HS-5 (cell line): ENCODE measurements at regions not wholly inside any gene's neighbourhood (a gene's known extent, or its start where the extent isn't known, plus 50 kb on each side); places are given as distances from the start of the nearest gene placed in this dataset.

Experiments used
- DNase-seq: peaks from one replicate; pipeline ENCODE4 v3.0.0-alpha.2; 2012; ENCODE audit warnings: low read depth

DNA sequence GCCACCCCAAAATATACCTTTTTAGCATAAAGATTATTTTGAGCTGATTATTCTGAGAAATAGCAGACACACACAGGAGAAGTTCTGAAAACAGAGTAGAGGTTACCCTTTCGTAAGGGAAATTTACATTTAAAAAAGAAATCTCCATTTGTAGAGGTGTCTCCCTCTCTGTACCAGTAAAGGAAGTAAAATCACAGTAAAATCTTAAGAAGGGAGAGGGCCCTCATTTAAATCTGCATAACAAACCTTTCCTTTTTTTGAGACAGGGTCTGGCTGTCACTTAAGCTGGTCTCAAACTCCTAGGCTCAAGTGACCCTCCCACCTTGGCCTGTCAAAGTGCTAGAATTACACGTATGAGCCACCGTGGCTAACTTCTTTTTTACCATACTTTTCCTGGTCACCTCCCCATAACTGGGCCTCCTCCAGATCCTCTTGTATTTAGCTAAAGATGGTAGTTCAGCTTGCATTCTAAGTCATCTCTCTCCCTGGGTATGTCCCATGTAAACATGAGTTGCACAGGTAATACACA is 92.2 kb upstream of the INTU start:
- DNase-seq = no peak

DNA sequence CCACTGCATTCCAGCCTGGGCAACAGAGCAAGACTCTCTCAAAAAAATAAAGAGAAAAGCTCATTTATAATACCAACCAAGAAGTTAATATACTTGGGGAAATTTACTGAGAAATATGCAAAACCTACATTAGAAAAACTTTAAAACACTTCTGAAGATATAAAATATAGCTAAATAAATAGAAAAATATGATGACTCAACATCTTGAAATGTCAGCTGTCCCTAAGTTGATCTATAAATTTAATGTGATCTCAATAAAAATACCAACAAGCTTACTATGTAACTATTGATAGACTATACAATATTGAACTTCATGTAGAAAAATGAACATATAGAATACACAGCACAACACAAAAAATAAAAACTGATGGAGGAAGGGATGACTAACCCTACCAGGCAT is 87.5 kb upstream of the INTU start:
- no peak for DNase-seq

DNA sequence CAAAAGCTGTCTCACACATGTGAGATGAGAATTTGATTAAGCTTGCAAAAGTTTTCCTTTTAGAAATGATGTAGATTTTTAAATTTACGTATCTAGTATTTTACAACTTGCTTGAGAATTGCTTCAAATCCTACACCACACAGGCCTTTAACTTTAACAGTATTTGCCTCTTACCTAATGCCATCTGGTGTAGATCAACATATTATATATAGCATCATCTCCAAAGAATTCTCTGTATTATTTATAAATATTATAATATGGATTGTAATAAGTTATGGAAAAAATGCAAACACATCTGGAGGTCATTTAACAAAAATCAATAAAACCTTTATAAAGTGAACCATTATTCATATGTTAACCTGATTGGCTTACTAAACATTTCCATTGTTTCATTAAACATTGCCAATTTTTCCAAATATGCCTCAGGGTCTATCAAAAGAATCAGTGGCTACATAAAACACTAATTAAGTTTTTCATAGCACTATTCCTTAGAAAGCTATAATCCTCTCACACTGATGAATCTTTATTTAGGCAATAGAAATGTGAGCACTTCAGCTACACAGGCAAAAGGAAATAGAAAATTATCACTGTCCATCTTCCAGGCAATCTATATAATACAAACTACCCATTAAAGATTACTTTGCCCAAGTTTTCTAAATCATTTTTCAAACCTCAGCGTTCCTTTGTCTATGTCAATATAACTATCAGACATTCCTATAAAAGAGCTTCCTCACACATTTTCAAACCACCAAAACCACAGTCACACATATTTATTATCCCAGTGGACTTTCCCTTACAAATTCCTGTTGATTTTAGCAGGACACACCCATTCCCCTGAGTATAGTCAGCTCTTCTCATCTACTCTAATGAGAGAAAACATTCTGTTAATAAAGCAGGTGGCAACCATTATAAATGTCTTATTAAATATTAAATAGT is 83.5 kb upstream of the INTU start:
- peak; percentile 5 for DNase-seq

DNA sequence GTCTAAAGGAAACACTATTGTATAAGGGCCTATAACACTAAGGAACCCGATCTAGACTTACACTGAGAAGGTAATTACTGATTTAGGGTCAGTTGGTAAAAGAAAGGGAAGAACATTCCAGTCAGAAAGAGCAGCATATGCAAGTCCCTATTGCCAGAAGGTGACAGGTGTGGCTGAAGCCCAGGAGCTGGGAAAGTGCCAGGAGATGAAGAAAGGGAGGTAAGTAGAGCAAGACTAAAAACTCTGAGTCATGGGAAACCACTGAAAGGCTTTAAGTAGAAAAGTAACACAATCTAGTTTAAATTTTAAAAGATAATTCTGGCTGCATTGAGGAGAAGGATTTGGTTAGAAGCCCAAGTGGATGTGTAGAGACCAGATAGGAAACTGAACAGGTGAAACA is 77.7 kb upstream of the INTU start:
- no peak for DNase-seq

DNA sequence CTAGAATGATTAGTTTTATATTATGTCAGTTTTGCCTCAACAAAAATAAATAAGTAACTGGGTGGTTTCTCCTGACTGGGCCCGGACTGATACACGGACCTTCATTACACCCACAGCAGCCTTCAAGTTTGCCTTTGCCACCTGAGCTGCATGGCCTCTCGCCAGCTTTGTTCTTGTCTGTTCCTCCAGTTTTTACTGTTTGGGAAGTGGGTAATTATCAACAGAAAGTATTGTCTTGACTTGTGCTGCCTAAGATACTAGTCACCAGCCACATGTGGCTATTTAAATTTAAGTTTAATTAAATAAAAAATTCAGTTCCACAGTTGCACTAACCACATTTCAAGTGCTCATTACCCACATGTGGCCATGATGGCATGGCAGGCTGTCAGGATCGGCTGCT is 74.7 kb upstream of the INTU start:
- DNase-seq = no peak

DNA sequence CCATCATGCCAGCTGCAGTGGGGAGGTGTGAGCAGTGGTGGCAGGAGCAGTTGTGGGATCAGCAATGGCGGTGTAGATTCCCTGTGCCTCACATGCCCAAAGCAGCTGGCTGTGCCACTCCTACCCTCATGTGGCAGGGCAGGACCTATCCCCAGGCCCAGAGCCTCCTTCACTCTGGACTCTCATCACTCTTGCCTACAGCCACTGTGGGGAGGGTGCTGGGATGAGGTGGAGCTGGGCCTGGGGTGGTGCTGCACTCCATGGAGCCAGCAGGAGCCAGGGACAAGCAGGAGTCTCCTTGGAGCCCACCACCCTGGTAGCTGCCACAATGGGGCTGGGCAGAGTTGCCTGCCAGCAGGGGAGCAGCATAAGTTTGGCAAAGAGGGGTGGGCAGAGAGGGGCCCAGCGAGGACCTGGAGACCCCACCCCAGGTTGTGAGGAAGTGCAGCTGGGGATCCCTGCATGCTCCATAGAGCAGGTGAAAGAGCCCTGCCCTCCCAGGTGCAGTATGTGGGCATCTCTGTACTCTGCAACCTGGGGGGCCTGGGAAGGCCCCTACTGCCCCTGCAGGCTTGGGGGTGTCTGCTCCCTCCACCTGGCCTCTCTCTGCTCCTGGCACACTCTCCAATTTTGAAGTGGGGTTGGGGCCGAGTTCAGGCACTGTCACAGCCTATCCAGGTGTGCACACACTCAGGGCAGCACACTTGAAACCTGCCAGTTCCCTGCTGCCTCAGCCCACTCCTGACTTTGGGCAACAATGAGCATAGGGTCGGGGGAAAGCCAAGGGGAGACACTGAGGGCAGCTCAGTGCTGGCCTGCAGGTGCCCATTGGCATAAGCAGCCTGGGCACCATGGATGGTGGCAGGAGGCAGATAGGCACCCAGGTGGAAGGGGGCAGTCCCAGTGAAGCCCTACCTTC is 74.0 kb upstream of the INTU start:
- DNase-seq = no peak

DNA sequence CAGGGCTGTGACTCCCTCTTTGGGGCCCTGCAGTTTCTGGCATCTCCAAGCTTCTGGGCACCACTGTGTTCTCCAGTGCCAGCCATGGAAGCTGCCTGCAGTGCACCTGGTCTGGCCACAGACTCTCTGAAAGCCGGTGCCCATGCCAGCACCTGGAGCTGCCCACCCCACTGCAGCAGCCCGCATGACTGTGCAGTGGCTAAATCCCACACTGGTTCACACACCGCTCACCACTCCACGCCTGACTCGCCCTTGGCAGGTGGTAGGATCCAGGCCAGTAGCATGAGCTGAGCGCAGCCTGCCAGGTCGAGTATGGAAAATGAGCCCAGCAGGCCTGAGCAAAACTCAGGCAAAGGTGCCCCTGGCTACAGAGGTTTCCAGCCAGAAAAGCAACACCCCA is 72.8 kb upstream of the INTU start:
- no peak for DNase-seq

DNA sequence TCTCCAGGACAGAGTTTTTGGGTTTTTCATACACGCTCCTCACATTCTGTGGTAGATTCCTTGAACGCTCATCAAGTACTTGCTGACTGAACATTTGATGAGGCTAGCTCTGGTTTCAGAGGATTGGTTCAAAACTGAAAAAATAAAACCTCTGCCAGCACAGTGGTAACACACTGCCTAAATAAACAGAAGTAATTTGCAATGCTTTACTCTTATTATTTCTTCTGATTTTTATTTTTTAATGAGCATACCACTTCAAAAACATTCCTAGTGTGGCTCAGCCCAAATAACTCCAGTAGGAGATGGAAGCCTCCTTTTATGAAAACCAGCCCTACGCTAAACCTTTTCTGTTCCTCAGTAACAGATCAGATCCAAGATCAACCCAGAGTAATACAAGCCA is 72.0 kb upstream of the INTU start:
- DNase-seq = no peak

DNA sequence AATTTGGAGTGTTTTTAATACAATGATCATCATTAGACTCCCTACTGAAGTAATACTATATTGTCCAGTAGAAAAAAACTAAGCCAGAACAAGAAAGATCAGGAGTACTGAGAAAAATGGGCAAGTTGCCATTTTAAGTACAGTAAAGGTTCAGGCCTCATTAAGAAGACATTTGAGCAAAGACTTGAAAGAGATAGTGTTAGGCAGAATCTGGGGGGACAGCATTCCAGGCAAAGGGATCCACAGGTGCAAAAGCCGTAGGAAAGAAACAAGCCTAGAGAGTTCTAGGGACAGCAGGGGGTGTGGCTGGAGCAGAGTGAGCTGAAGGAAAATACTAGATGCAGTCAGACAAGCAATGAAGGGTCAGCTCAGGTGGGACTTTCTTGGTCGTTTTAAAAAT is 58.1 kb upstream of the INTU start:
- DNase-seq = no peak

DNA sequence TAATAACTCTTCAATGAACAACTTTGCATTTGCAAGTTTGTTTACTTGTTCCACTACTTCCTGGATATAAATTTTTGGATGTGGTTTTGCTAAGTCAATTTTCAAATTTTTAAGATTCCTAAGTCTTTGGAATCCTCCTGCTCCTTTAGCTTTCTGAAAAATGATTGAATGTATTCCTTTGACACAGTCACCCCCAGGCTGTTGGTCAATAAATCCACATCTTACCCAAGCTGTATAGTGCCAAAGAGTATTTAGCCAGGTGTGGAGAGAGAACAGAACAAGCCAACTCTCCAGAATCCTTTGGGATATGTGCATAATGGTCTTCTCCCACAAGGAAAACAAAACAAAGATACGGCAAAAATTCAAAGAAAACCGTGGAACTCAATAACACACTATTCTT is 56.9 kb upstream of the INTU start:
- no peak for DNase-seq

DNA sequence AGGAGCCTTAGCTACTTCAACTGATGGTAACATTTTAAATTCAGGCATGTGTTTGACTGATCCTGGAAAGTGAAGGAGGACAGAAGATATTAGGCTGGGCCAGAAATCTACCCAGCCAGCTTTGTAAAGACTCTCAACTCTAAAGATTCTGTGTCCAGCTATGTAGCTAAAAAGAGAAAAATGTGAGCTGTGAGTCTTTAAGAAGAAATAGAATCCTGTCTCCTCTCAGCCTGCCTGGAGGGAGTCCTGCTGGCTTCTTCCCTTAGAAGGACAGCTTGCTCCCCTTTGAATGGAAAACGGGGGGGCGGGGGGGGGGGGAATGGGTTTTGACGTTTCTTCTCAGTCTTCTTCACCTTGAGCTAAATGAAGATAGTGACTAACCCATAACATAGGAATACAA is 54.3 kb upstream of the INTU start:
- DNase-seq = no peak

DNA sequence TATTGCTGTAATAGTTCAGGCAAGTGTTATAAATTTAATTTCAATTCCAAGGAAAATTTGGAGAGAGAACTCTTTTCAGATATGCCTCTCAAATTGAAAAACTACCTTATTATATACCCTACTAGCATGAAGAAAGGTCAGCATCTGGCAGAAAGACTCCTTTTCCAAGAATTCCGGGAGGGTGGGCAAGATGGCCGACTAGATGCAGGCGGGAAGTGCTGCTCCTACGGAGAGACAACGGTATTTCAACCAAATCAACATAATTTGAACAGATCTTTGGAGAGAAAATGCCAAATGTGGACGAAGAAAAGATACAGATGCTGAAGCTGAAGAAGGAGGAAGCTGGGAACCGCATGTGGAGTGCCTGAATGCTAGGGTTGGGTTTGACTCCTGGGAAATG is 53.8 kb upstream of the INTU start:
- DNase-seq = no peak

DNA sequence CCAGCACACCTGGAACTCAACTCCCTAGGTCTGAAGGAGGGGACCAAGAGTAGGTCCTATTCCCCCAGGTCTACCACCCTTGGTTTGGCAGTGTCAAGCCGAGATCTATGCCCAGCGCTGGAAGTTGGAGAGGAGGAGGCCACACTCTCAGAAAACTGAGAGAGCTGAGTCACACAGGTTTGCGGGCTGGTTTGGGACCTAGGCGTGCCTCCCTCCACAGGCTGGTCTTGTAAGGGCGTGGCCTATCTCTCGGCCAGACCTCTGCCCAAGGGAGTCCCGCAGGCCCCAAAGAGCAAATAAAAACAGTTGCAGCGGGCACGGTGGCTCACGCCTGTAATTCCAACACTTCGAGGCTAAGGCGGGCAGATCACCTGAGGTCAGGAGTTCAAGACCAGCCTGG is 52.9 kb upstream of the INTU start:
- no peak for DNase-seq

DNA sequence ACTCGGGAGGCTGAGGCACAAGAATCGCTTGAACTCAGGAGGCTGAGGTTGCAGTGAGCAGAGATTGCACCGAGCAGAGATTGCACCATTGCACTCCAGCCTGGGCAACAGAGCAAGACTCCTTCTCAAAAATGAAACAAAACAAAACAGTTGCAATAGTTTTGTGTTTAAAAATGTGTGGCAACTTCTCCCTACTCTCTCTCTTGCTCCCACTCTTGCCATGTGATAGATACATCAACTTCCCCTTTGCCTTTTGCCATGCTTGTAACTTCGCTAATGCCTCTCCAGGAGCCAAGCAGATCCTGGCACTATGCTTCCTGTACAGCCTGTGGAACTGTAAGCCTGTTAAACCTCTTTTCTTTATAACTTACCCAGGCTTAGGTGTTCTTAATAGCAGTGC is 52.5 kb upstream of the INTU start:
- DNase-seq = no peak

DNA sequence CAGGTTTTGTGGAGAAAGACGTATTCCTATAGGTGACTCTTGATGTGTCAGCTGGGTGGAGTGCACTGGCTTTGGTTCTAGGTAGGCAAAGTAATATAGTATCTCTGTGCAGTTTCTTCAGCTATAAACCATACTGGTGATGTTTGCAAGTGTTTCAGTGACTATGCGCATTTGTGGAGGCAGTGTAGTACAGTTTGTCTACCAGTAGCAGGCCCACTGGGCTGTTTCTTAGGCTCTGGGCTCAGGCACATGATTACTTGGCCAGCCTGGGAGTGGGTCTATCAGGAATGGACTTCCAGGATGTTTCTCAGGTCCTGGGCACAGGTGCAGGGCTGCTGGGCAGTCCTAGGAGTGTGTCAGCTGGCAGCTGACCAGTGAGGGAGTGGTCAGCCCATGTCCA is 51.9 kb upstream of the INTU start:
- DNase-seq = no peak
